C4-2B (cell line): ENCODE measurements at regions not wholly inside any gene's neighbourhood (a gene's known extent, or its start where the extent isn't known, plus 50 kb on each side); places are given as distances from the start of the nearest gene placed in this dataset.

Experiments used
- H3K27ac ChIP-seq: fragments of 450-650 bp; 2 replicates; pipeline ENCODE4 v1.5.1; 2017
- ZFX ChIP-seq: fragments of 450-650 bp; IDR thresholded peaks from 2 replicates; pipeline ENCODE4 v1.6.1; 2017
- TF ChIP-seq, protein P1 (sequence below): fragments of 450-650 bp; conservative IDR thresholded peaks from 2 replicates; pipeline ENCODE4 v1.5.1; 2017; ENCODE audit warnings: mild to moderate bottlenecking

DNA sequence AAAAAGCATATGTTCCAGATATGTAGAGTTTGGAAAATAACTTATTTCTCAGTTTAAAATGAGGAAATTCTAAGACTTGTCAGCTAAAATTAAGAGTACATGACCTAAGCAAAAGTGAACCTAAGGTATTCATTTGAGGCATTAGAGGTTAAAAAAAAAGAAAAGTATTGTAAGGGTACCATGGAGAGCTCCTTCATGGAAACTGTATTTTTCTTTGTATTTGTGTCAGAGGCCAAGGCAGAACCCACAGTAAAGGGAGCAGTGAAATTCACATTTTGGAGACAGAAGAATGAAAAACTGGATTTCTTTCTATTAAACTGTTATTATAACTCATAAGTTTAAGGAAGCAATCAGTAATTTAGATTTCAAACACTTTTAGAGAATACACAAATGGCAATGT lies 1494.8 kb downstream of the KCNT2 start:
- no peak for TF ChIP-seq ZFX
- TF ChIP-seq, protein P1, sequence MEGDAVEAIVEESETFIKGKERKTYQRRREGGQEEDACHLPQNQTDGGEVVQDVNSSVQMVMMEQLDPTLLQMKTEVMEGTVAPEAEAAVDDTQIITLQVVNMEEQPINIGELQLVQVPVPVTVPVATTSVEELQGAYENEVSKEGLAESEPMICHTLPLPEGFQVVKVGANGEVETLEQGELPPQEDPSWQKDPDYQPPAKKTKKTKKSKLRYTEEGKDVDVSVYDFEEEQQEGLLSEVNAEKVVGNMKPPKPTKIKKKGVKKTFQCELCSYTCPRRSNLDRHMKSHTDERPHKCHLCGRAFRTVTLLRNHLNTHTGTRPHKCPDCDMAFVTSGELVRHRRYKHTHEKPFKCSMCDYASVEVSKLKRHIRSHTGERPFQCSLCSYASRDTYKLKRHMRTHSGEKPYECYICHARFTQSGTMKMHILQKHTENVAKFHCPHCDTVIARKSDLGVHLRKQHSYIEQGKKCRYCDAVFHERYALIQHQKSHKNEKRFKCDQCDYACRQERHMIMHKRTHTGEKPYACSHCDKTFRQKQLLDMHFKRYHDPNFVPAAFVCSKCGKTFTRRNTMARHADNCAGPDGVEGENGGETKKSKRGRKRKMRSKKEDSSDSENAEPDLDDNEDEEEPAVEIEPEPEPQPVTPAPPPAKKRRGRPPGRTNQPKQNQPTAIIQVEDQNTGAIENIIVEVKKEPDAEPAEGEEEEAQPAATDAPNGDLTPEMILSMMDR = no peak
- no peak overlapping the region for H3K27ac ChIP-seq

DNA sequence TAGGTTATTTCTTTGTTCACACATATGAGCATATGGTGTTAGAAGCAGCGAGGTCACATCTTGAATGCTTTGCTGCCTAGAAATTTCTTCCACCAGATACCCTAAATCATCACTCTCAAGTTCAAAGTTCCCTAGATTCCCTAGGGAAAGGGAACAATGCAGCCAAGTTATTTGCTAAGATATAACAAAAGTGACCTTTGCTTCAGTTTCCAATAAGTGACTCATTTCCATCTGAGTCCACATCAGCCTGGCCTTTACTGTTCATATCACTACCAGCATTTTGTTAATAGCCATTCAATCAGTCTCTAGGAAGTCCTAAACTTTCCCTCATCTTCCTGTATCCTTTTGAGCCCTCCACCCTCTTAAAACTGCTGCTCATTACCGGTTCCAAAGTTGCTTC lies 1502.5 kb downstream of the KCNT2 start:
- no peak overlapping the region for H3K27ac ChIP-seq
- no peak for TF ChIP-seq ZFX
- TF ChIP-seq, protein P1 = no peak

DNA sequence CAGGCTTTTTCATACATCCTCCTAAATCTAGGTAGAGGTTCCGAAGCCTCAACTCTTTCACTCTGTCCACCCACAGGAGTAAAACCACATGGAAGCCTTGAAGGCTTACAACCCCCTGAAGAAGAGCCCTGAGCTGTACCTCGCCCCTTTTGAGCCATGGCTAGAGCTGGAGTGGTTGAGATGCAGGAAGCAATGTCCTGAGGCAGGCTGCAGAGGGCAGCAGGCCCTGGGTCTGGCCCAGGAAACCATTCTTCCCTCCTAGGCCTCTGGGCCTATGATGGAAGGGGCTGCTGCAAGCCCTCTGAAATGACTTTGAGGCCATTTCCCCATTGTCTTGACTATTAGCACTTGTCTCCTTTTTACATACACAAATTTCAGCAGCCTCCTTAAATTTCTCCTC lies 1503.0 kb downstream of the KCNT2 start:
- H3K27ac ChIP-seq = no peak overlapping the region
- TF ChIP-seq, protein P1 = 0 out of 2 replicates have a peak, but pooled peaks have one; percentile 4
- no peak for TF ChIP-seq ZFX

DNA sequence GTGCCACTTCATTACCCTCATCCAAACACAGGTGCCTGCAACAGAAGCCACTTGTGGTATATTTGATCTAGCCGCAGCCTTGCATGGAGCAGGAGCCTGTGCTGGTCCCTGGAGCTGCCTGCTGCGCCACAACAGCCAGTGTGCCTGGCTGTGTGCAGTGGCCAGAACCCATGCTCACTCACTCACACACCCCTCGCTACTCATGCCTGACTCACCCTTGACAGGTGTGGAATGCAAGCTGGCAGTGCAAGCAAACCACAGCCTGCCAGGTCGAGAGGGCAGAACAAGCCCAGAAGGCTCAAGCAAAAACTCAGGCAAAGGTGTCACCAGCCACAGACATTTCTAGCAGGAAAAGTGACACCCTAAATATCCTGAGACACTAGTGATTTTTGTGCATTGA lies 1510.9 kb downstream of the KCNT2 start:
- TF ChIP-seq, protein P1 = no peak
- TF ChIP-seq ZFX = no peak
- H3K27ac ChIP-seq = no peak overlapping the region

DNA sequence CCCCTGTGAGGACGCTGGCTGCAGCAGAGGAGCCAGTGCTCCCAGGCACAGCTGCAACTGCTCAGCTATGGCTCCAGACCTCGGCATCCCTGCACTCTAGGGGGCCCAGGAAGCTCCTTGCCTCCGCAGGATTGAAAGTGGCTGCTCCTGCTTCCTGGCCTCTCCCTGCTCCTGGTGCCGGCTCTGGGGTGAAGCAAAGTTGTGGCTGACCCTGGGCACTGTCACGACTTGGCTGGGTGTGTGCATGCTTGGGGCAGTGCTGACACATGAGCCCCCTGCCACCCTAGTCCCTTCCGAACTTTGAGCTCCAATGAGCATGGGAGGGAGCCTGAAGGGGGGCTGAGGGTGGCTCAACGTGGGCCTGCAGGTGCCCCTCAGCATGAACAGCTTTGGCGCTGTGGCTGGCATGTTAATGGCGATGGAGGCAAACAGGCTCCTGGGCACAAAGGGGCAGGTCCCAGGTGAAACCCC lies 1512.2 kb downstream of the KCNT2 start:
- H3K27ac ChIP-seq = no peak overlapping the region
- TF ChIP-seq, protein P1 = no peak
- no peak for TF ChIP-seq ZFX

DNA sequence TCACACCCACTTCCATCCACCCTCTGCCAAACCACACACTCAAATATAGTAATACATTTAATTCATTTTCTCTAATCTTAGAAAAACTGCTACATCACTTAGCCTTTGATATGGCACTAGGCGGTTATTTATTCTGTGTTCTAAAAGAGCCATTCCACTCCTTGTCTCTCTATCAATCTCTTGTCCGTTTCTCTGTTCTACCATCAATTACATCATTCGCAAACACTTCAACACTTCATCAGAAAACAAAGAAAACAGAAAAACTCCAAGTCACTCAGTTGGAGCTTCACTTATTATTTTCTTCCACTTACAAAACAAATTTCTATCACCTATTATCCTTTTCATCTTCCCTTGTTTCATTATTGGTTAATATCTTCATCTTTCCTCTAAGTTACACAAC lies 1523.0 kb downstream of the KCNT2 start:
- TF ChIP-seq ZFX = no peak
- TF ChIP-seq, protein P1 = no peak
- H3K27ac ChIP-seq = no peak overlapping the region

DNA sequence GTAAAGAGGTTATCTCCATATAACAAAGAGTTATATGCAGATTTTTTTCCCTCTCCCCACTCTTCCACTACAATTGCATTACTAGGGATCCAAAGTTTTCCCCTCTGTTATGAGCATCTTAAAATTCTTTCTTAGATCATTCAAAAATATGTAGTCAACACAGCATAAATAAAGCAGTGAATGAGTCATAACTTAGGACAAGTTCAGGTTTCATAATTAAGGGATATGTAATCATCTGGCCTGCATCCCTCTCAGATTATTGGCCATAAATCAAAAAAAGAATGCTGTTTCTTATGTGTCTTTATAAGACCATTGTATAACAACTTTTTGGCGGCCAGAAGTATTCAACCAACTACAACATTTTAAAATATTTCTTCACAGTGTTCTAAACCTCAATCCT lies 1526.1 kb downstream of the KCNT2 start:
- no peak for TF ChIP-seq ZFX
- TF ChIP-seq, protein P1 = no peak
- no peak overlapping the region for H3K27ac ChIP-seq
